NCI-H146 treated with DMSO at 0.1 percent for 48 hours (cell line): ENCODE measurements at regions not wholly inside any gene's neighbourhood (a gene's known extent, or its start where the extent isn't known, plus 50 kb on each side); places are given as distances from the start of the nearest gene placed in this dataset.
A peak's percentile ranks its signal among the peaks of the same experiment; 100 is the strongest.
"Not testable (repeated sequence)": the region's sequence is repeated elsewhere in the genome, so short reads cannot be mapped to it uniquely, and the experiment has no call there.

ENCODE experiments used
- DNase-seq: peaks from one replicate; lab custom pipeline; 2025; ENCODE audit not compliant: unreplicated experiment; lab: John Stamatoyannopoulos, UW

- DNase-seq: no peak
Measured at GRCh38 chr9:79046401-79046800, 525.4 kb upstream of the TLE4 start.

- DNase-seq: no peak
Measured at GRCh38 chr9:79049371-79049770, 522.4 kb upstream of the TLE4 start.

GRCh38 chr9:79053598-79053997 lies 518.2 kb upstream of the TLE4 start:
- no peak for DNase-seq

GRCh38 chr9:79054500-79054899 lies 517.3 kb upstream of the TLE4 start:
- no peak for DNase-seq

- no peak for DNase-seq
Measured at GRCh38 chr9:79056041-79056440, 515.7 kb upstream of the TLE4 start.

GRCh38 chr9:79057576-79057975 lies 514.2 kb upstream of the TLE4 start:
- no peak for DNase-seq

GRCh38 chr9:79060766-79061165 lies 511.0 kb upstream of the TLE4 start:
- DNase-seq: no peak

GRCh38 chr9:79061752-79062616 lies 509.8 kb upstream of the TLE4 start:
- no peak for DNase-seq

GRCh38 chr9:79073201-79073600 lies 498.6 kb upstream of the TLE4 start:
- no peak for DNase-seq

GRCh38 chr9:79080536-79080935 lies 491.2 kb upstream of the TLE4 start:
- no peak for DNase-seq

- DNase-seq: no peak
Measured at GRCh38 chr9:79083621-79084020, 488.1 kb upstream of the TLE4 start.

GRCh38 chr9:79087133-79087532 lies 484.6 kb upstream of the TLE4 start:
- DNase-seq: no peak

- DNase-seq: no peak
Measured at GRCh38 chr9:79089054-79089560, 482.7 kb upstream of the TLE4 start.

- not testable (repeated sequence) for DNase-seq
Measured at GRCh38 chr9:79089851-79090250, 481.9 kb upstream of the TLE4 start.

- DNase-seq: not testable (repeated sequence)
Measured at GRCh38 chr9:79103257-79103656, 468.5 kb upstream of the TLE4 start.

GRCh38 chr9:79104216-79104615 lies 467.5 kb upstream of the TLE4 start:
- no peak for DNase-seq

GRCh38 chr9:79104951-79105350 lies 466.8 kb upstream of the TLE4 start:
- no peak for DNase-seq

GRCh38 chr9:79107911-79108676 lies 463.7 kb upstream of the TLE4 start:
- DNase-seq: no peak

- DNase-seq: no peak
Measured at GRCh38 chr9:79111653-79112052, 460.1 kb upstream of the TLE4 start.

- no peak for DNase-seq
Measured at GRCh38 chr9:79115176-79115575, 456.6 kb upstream of the TLE4 start.

GRCh38 chr9:79116041-79116440 lies 455.7 kb upstream of the TLE4 start:
- DNase-seq: peak; percentile 12

- DNase-seq: no peak
Measured at GRCh38 chr9:79116709-79117108, 455.1 kb upstream of the TLE4 start.
